Adrenal gland (tissue), 9 donors: ENCODE measurements at regions not wholly inside any gene's neighbourhood (a gene's known extent, or its start where the extent isn't known, plus 50 kb on each side); places are given as distances from the start of the nearest gene placed in this dataset.

ENCODE experiments used
- DNase-seq, 7 donors: peaks; one replicate each; pipeline ENCODE4 v3.0.0-alpha.2; 2019 to 2020
- H3K27ac ChIP-seq, 5 donors: fragments of 200-600 bp; sonication (generic) in 4 of 5; 1 replicate in 3 of 5; 2 replicates in 2 of 5; pipeline versions ENCODE4 v1.5.1 to v1.8.0; 2016 to 2020; ENCODE audit warnings: mild to moderate bottlenecking in 1 of 5
- H3K27me3 ChIP-seq: fragments of 200-600 bp; 2 replicates; pipeline ENCODE4 v1.8.0; 2021
- H3K36me3 ChIP-seq, 2 donors: fragments of 200-600 bp; replicated peaks in 1 of 2; 1 replicate in 1 of 2; 2 replicates in 1 of 2; pipeline versions ENCODE4 v1.5.1 to v1.8.0; 2018 to 2022
- H3K4me1 ChIP-seq, 2 donors: fragments of 200-600 bp; replicated peaks in 1 of 2; 1 replicate in 1 of 2; 2 replicates in 1 of 2; pipeline versions ENCODE4 v1.5.1 to v1.8.0; 2018 to 2021
- H3K4me3 ChIP-seq, 4 donors: fragments of 200-600 bp; sonication (generic) in 3 of 4; one replicate each; pipeline ENCODE4 v1.5.1; 2016 to 2018
- H3K9me3 ChIP-seq, 3 donors: fragments of 200-600 bp; sonication (generic) in 1 of 3; replicated peaks in 1 of 3; 1 replicate in 2 of 3; 2 replicates in 1 of 3; pipeline versions ENCODE4 v1.5.1 to v1.8.0; 2016 to 2021
- CTCF ChIP-seq, 6 experiments: fragments of 450-650 bp in 4 of 6; fragments of 200-600 bp in 2 of 6; sonication (generic) in 1 of 6; IDR thresholded peaks; 1 replicate in 5 of 6; 2 replicates in 1 of 6; pipeline versions ENCODE4 v1.5.1 to v1.8.0; 2016 to 2021; ENCODE audit warnings: antibody characterized with exemption in 6 of 6, mild to moderate bottlenecking in 2 of 6, moderate library complexity in 1 of 6
- POLR2A ChIP-seq, 2 donors: fragments of 450-650 bp; IDR thresholded peaks; one replicate each; pipeline ENCODE4 v1.6.1; 2017; ENCODE audit warnings: antibody characterized with exemption in 2 of 2, mild to moderate bottlenecking in 2 of 2, moderate library complexity in 1 of 2
- WGBS, 4 donors: extraction: QIAGEN DNeasy Blood & Tissue Kit in 2 of 4; methylation state at CpG; one replicate each; pipeline versions ENCODE4 v1.1.5 to v1.1.7; 2013 to 2017; 5-methylcytosine and 5-hydroxymethylcytosine counted together
- intact Hi-C, 2 donors: fragments of 100-400 bp; cut with DNase I; formaldehyde crosslinking; loops; one replicate each; pipeline versions ENCODE4 v1.14.1 to v1.15.0; 2022 to 2023
- donor health status: healthy with polysubstance abuse.
- donor health status: Bipolar disorder and iron deficiency.
- donor health status: DM: yes; HTN: yes; CAD: no.
- donor health status: DM: no; HTN: no; CAD: no.
- donor health status: DM: no; HTN: no; CAD: no.

GRCh38 chr16:72256398-72257066 lies 84.6 kb upstream of the PMFBP1 start:
- H3K9me3 ChIP-seq: no peaks in the 10 kb centered on the region
- no peaks in the 10 kb centered on the region for H3K27me3 ChIP-seq
- no peaks in the 10 kb centered on the region for H3K36me3 ChIP-seq
- H3K27ac ChIP-seq: no peak overlapping the region
- intact Hi-C loops: no loop called here
- no peak overlapping the region for H3K4me3 ChIP-seq
- no peak for DNase-seq
- 79 to 93% (median 80%) methylated on average over 2 of the region's 2 CpGs for whole genome bisulfite sequencing, 4 donors
- TF ChIP-seq POLR2A (IDR thresholded peaks at IDR 0.05) (no peak), CTCF (IDR thresholded peaks at IDR 0.05) (no peak)
- H3K4me1 ChIP-seq: no peaks in the 10 kb centered on the region

GRCh38 chr16:72255786-72256185 lies 83.8 kb upstream of the PMFBP1 start:
- Histone ChIP-seq H3K4me1 (no peaks in the 10 kb centered on the region), H3K9me3 (no peaks in the 10 kb centered on the region), H3K36me3 (no peaks in the 10 kb centered on the region), H3K27me3 (no peaks in the 10 kb centered on the region), H3K27ac (no peak overlapping the region), H3K4me3 (no peak overlapping the region)
- intact Hi-C loops: no loop called here
- no peak for DNase-seq
- TF ChIP-seq POLR2A (IDR thresholded peaks at IDR 0.05) (no peak), CTCF (IDR thresholded peaks at IDR 0.05) (no peak)
- 64 to 89% (median 79%) methylated on average over 1 of the region's 1 CpG for WGBS, 4 donors

- DNase-seq: peak in 2 of 7 donors; percentile 12 to 20
- Histone ChIP-seq H3K36me3 (no peaks in the 10 kb centered on the region), H3K9me3 (no peaks in the 10 kb centered on the region), H3K4me3 (no peak overlapping the region), H3K27ac (no peak overlapping the region), H3K4me1 (peaks cover 0 to 7% of the 10 kb centered on the region in 2 donors), H3K27me3 (no peaks in the 10 kb centered on the region)
- WGBS, 4 donors: 40 to 49% (median 46%) methylated on average over 5 of the region's 5 CpGs
- TF ChIP-seq CTCF (IDR thresholded peaks at IDR 0.05) (no peak), POLR2A (IDR thresholded peaks at IDR 0.05) (no peak)
- intact Hi-C loops: loop anchor here in 1 of 2 donors (10.0 kb wide), 1 partner anchor 217 kb away; no protein-coding TSS in a partner anchor
These were observed 75.9 kb upstream of the PMFBP1 start for GRCh38 chr16:72247821-72248253.

GRCh38 chr16:72246423-72246822 lies 74.5 kb upstream of the PMFBP1 start:
- TF ChIP-seq CTCF (IDR thresholded peaks at IDR 0.05): no peak
- no peak for TF ChIP-seq POLR2A (IDR thresholded peaks at IDR 0.05)
- intact Hi-C loops: loop anchor here in 1 of 2 donors (10.0 kb wide), 1 partner anchor 218 kb away; no protein-coding TSS in a partner anchor

More at GRCh38 chr16:72246423-72246822, 74.5 kb upstream of the PMFBP1 start:
- H3K4me1 ChIP-seq: peaks cover 0 to 7% of the 10 kb centered on the region in 2 donors
- H3K27ac ChIP-seq: no peak overlapping the region
- WGBS, 4 donors: 75 to 83% (median 78%) methylated on average over 5 of the region's 5 CpGs
- H3K27me3 ChIP-seq: no peaks in the 10 kb centered on the region
- H3K9me3 ChIP-seq: no peaks in the 10 kb centered on the region
- no peak for DNase-seq
- H3K36me3 ChIP-seq: no peaks in the 10 kb centered on the region
- no peak overlapping the region for H3K4me3 ChIP-seq
